Smooth muscle cell (in vitro differentiated cells): ENCODE measurements at regions not wholly inside any gene's neighbourhood (a gene's known extent, or its start where the extent isn't known, plus 50 kb on each side); places are given as distances from the start of the nearest gene placed in this dataset.

Experiments
- DNase-seq: peaks from one replicate; lab custom pipeline; 2025; ENCODE audit not compliant: unreplicated experiment; lab: John Stamatoyannopoulos, UW
- H2AFZ ChIP-seq: fragments of 200-600 bp; sonication (generic); 2 replicates; pipeline ENCODE4 v1.6.0; 2016; ENCODE audit warnings: antibody characterized with exemption, low read depth, mild to moderate bottlenecking
- H3F3A ChIP-seq: fragments of 200-600 bp; sonication (generic); 2 replicates; pipeline ENCODE4 v1.6.0; 2017; ENCODE audit warnings: antibody characterized with exemption, low read depth
- H3K27ac ChIP-seq: fragments of 200-600 bp; sonication (generic); 2 replicates; pipeline ENCODE4 v1.5.1; 2016; ENCODE audit warnings: low read depth, mild to moderate bottlenecking
- H3K27me3 ChIP-seq: fragments of 200-600 bp; sonication (generic); 2 replicates; pipeline ENCODE4 v1.6.1; 2016; ENCODE audit warnings: low read depth, mild to moderate bottlenecking
- H3K36me3 ChIP-seq: fragments of 200-600 bp; sonication (generic); 2 replicates; pipeline ENCODE4 v1.5.1; 2016; ENCODE audit warnings: low read depth
- H3K4me1 ChIP-seq: fragments of 200-600 bp; sonication (generic); 2 replicates; pipeline ENCODE4 v1.5.1; 2016; ENCODE audit warnings: low read depth
- H3K4me2 ChIP-seq: fragments of 200-600 bp; sonication (generic); 2 replicates; pipeline ENCODE4 v1.6.0; 2016; ENCODE audit warnings: mild to moderate bottlenecking
- H3K4me3 ChIP-seq: fragments of 200-600 bp; sonication (generic); 2 replicates; pipeline ENCODE4 v1.5.1; 2016; ENCODE audit warnings: mild to moderate bottlenecking
- H3K79me2 ChIP-seq: fragments of 200-600 bp; sonication (generic); 2 replicates; pipeline ENCODE4 v1.6.0; 2016; ENCODE audit warnings: low read depth, mild to moderate bottlenecking
- H3K9ac ChIP-seq: fragments of 200-600 bp; sonication (generic); 2 replicates; pipeline ENCODE4 v1.6.0; 2016; ENCODE audit warnings: low read depth
- H3K9me3 ChIP-seq: fragments of 200-600 bp; sonication (generic); replicated peaks from 2 replicates; pipeline ENCODE4 v1.5.1; 2016; ENCODE audit warnings: low read depth
- H4K20me1 ChIP-seq: fragments of 200-600 bp; sonication (generic); 2 replicates; pipeline ENCODE4 v1.6.0; 2016; ENCODE audit warnings: low read depth
- CTCF ChIP-seq: fragments of 200-600 bp; sonication (generic); IDR thresholded peaks from 2 replicates; pipeline ENCODE4 v1.5.1; 2017; ENCODE audit warnings: borderline replicate concordance, mild to moderate bottlenecking, antibody characterized with exemption; ENCODE audit not compliant: insufficient read depth, poor library complexity, severe bottlenecking
- WGBS: methylation state at CpG from one replicate; pipeline ENCODE4 v1.1.7; 2016; ENCODE audit warnings: low lambda C conversion rate; 5-methylcytosine and 5-hydroxymethylcytosine counted together

GRCh38 chr21:24714646-24715200 is 892.6 kb downstream of the MRPL39 start:
- TF ChIP-seq CTCF, result no peak

GRCh38 chr21:24705201-24705600 is 902.1 kb downstream of the MRPL39 start:
- Histone ChIP-seq H3K4me3 (no peak overlapping the region), H3K27me3 (no peaks in the 10 kb centered on the region), H3K4me2 (no peak overlapping the region), H4K20me1 (no peaks in the 10 kb centered on the region), H2AFZ (no peak overlapping the region), H3K27ac (no peak overlapping the region), H3K79me2 (no peaks in the 10 kb centered on the region), H3K4me1 (no peaks in the 10 kb centered on the region), H3K9me3 (no peaks in the 10 kb centered on the region), H3K36me3 (no peaks in the 10 kb centered on the region), H3K9ac (no peak overlapping the region), H3F3A (no peaks in the 10 kb centered on the region)
- no peak for DNase-seq
- WGBS, result 50% methylated on average over 2 of the region's 2 CpGs
- TF ChIP-seq CTCF, result no peak

More at GRCh38 chr21:24714646-24715200, 892.6 kb downstream of the MRPL39 start:
- DNase-seq, result no peak
- WGBS, result 77% methylated on average over 2 of the region's 2 CpGs
- Histone ChIP-seq H3K27me3 (no peaks in the 10 kb centered on the region), H3K79me2 (no peaks in the 10 kb centered on the region), H4K20me1 (no peaks in the 10 kb centered on the region), H2AFZ (no peak overlapping the region), H3K4me2 (no peak overlapping the region), H3K9me3 (no peaks in the 10 kb centered on the region), H3K4me1 (no peaks in the 10 kb centered on the region), H3K36me3 (no peaks in the 10 kb centered on the region), H3K27ac (no peak overlapping the region), H3K9ac (no peak overlapping the region), H3F3A (no peaks in the 10 kb centered on the region), H3K4me3 (no peak overlapping the region)

GRCh38 chr21:24693779-24694178 is 913.5 kb downstream of the MRPL39 start:
- no peaks in the 10 kb centered on the region for H3K79me2 ChIP-seq
- H3K4me2 ChIP-seq, result no peak overlapping the region
- no peaks in the 10 kb centered on the region for H3K27me3 ChIP-seq
- H3F3A ChIP-seq, result no peaks in the 10 kb centered on the region
- no peak overlapping the region for H3K4me3 ChIP-seq
- H3K4me1 ChIP-seq, result no peaks in the 10 kb centered on the region
- no peaks in the 10 kb centered on the region for H4K20me1 ChIP-seq
- no peak overlapping the region for H3K9ac ChIP-seq
- H3K9me3 ChIP-seq, result peaks cover 3% of the 10 kb centered on the region
- H3K27ac ChIP-seq, result no peak overlapping the region
- no peak for TF ChIP-seq CTCF
- H3K36me3 ChIP-seq, result no peaks in the 10 kb centered on the region
- WGBS, result 75% methylated on average over 2 of the region's 2 CpGs
- DNase-seq, result no peak
- no peak overlapping the region for H2AFZ ChIP-seq

GRCh38 chr21:24681456-24681855 is 925.8 kb downstream of the MRPL39 start:
- no peak for TF ChIP-seq CTCF
- 35% methylated on average over 2 of the region's 2 CpGs for WGBS

More at GRCh38 chr21:24681456-24681855, 925.8 kb downstream of the MRPL39 start:
- H3K9ac ChIP-seq, result no peak overlapping the region
- no peaks in the 10 kb centered on the region for H3K27me3 ChIP-seq
- H3K36me3 ChIP-seq, result no peaks in the 10 kb centered on the region
- H3K4me2 ChIP-seq, result no peak overlapping the region
- no peak for DNase-seq
- no peaks in the 10 kb centered on the region for H3K4me1 ChIP-seq
- no peak overlapping the region for H2AFZ ChIP-seq
- H4K20me1 ChIP-seq, result no peaks in the 10 kb centered on the region
- H3K27ac ChIP-seq, result no peak overlapping the region
- no peak overlapping the region for H3K4me3 ChIP-seq
- no peaks in the 10 kb centered on the region for H3K79me2 ChIP-seq
- H3F3A ChIP-seq, result no peaks in the 10 kb centered on the region
- no peaks in the 10 kb centered on the region for H3K9me3 ChIP-seq
